NCI-H1092 treated with DMSO at 0.1 percent for 48 hours (cell line): ENCODE measurements at regions not wholly inside any gene's neighbourhood (a gene's known extent, or its start where the extent isn't known, plus 50 kb on each side); places are given as distances from the start of the nearest gene placed in this dataset.
"Not testable (repeated sequence)": the region's sequence is repeated elsewhere in the genome, so short reads cannot be mapped to it uniquely, and the experiment has no call there.

Experiments
- DNase-seq: peaks from one replicate; lab custom pipeline; 2025; lab: John Stamatoyannopoulos, UW

GRCh38 chr12:9449181-9449580 is 158.5 kb downstream of the KLRB1 start:
- DNase-seq = no peak

- DNase-seq = not testable (repeated sequence)
These were observed 159.1 kb downstream of the KLRB1 start for GRCh38 chr12:9448648-9449047.

GRCh38 chr12:9447791-9448614 is 159.7 kb downstream of the KLRB1 start:
- DNase-seq = peak; percentile 89

GRCh38 chr12:9446883-9447761 is 160.6 kb downstream of the KLRB1 start:
- DNase-seq = not testable (repeated sequence)

- not testable (repeated sequence) for DNase-seq
These were observed 167.3 kb downstream of the KLRB1 start for GRCh38 chr12:9440428-9440827.

GRCh38 chr12:9435682-9436081 is 172.0 kb downstream of the KLRB1 start:
- DNase-seq = not testable (repeated sequence)

GRCh38 chr12:9430385-9430784 is 177.3 kb downstream of the KLRB1 start:
- DNase-seq = not testable (repeated sequence)

- not testable (repeated sequence) for DNase-seq
These were observed 178.9 kb downstream of the KLRB1 start for GRCh38 chr12:9428856-9429255.

- not testable (repeated sequence) for DNase-seq
These were observed 182.3 kb downstream of the KLRB1 start for GRCh38 chr12:9425429-9425828.

GRCh38 chr12:9424175-9424740 is 183.5 kb downstream of the KLRB1 start:
- not testable (repeated sequence) for DNase-seq

GRCh38 chr12:9422689-9423088 is 185.0 kb downstream of the KLRB1 start:
- not testable (repeated sequence) for DNase-seq

GRCh38 chr12:9421520-9422086 is 186.1 kb downstream of the KLRB1 start:
- not testable (repeated sequence) for DNase-seq

GRCh38 chr12:9420817-9421519 is 186.7 kb downstream of the KLRB1 start:
- DNase-seq = not testable (repeated sequence)

- not testable (repeated sequence) for DNase-seq
These were observed 189.1 kb downstream of the KLRB1 start for GRCh38 chr12:9418669-9419041.

- not testable (repeated sequence) for DNase-seq
These were observed 189.6 kb downstream of the KLRB1 start for GRCh38 chr12:9417947-9418668.

- not testable (repeated sequence) for DNase-seq
These were observed 190.4 kb downstream of the KLRB1 start for GRCh38 chr12:9417341-9417740.

- DNase-seq = not testable (repeated sequence)
These were observed 191.4 kb downstream of the KLRB1 start for GRCh38 chr12:9416346-9416745.

GRCh38 chr12:9415898-9416297 is 191.8 kb downstream of the KLRB1 start:
- not testable (repeated sequence) for DNase-seq

- DNase-seq = not testable (repeated sequence)
These were observed 193.9 kb downstream of the KLRB1 start for GRCh38 chr12:9413862-9414261.

GRCh38 chr12:9412459-9412858 is 195.3 kb downstream of the KLRB1 start:
- DNase-seq = not testable (repeated sequence)
